Stomach (tissue), 8 donors: ENCODE measurements at regions not wholly inside any gene's neighbourhood (a gene's known extent, or its start where the extent isn't known, plus 50 kb on each side); places are given as distances from the start of the nearest gene placed in this dataset.
"Not testable (repeated sequence)": the region's sequence is repeated elsewhere in the genome, so short reads cannot be mapped to it uniquely, and the experiment has no call there.

Experiments
- DNase-seq, 2 donors: peaks; one replicate each; pipeline versions ENCODE4 v3.0.0 to v3.0.0-alpha.2; 2013 to 2019
- H3K27ac ChIP-seq, 5 donors: fragments of 200-600 bp in 4 of 5; sonication (generic) in 4 of 5; one replicate each; pipeline ENCODE4 v1.5.1; 2013 to 2019; ENCODE audit warnings: mild to moderate bottlenecking in 1 of 5, moderate library complexity in 1 of 5
- H3K27me3 ChIP-seq, 3 donors: fragments of 200-600 bp; sonication (generic); one replicate each; pipeline ENCODE4 v1.5.1; 2017 to 2019; ENCODE audit warnings: mixed run types in 1 of 3
- H3K36me3 ChIP-seq, 4 donors: fragments of 200-600 bp; sonication (generic); 1 replicate in 3 of 4; 2 replicates in 1 of 4; pipeline ENCODE4 v1.5.1; 2016 to 2019
- H3K4me1 ChIP-seq, 4 donors: fragments of 200-600 bp; sonication (generic); one replicate each; pipeline ENCODE4 v1.5.1; 2016 to 2019
- H3K4me3 ChIP-seq, 4 donors: fragments of 200-600 bp; sonication (generic) in 3 of 4; one replicate each; pipeline ENCODE4 v1.5.1; 2016 to 2019; ENCODE audit warnings: mild to moderate bottlenecking in 1 of 4
- H3K9me3 ChIP-seq, 4 donors: fragments of 200-600 bp; sonication (generic); one replicate each; pipeline ENCODE4 v1.5.1; 2016 to 2019
- CTCF ChIP-seq, 7 experiments: fragments of 450-650 bp in 4 of 7; fragments of 200-600 bp in 3 of 7; sonication (generic) in 3 of 7; IDR thresholded peaks; one replicate each; pipeline ENCODE4 v1.5.1; 2016 to 2019; ENCODE audit warnings: antibody characterized with exemption in 7 of 7, control low read depth in 2 of 7, mild to moderate bottlenecking in 1 of 7
- WGBS, 5 donors: extraction: QIAGEN DNeasy Blood & Tissue Kit in 3 of 5; methylation state at CpG; one replicate each; pipeline versions ENCODE4 v1.1.5 to v1.1.7; 2013 to 2018; 5-methylcytosine and 5-hydroxymethylcytosine counted together
- intact Hi-C: fragments of 100-400 bp; cut with DNase I; formaldehyde crosslinking; loops from one replicate; pipeline ENCODE4 v1.15.1; 2023; ENCODE audit warnings: low total_unique reads
- donor health status: healthy with polysubstance abuse.
- donor health status: Bipolar disorder and iron deficiency.
- donor health status: healthy.

- H3K4me1 ChIP-seq, intact Hi-C loops, H3K27ac ChIP-seq, H3K4me3 ChIP-seq, H3K27me3 ChIP-seq, H3K9me3 ChIP-seq: not testable (repeated sequence)
- peak; percentile 44 to 49 for DNase-seq
- 89 to 96% (median 94%) methylated on average over 9 to 10 of the region's 11 CpGs for WGBS, 5 donors
- peaks cover 7 to 47% (median 30%) of the 10 kb centered on the region in 4 donors for H3K36me3 ChIP-seq
- TF ChIP-seq CTCF (IDR thresholded peaks at IDR 0.05) = peak in 1 of 7 experiments; percentile 17
Observed at GRCh38 chr5:34188001-34188822, 145.2 kb upstream of the C1QTNF3 start.

- H3K27ac ChIP-seq, DNase-seq, H3K9me3 ChIP-seq, H3K4me3 ChIP-seq, H3K4me1 ChIP-seq, H3K27me3 ChIP-seq, intact Hi-C loops: not testable (repeated sequence)
- H3K36me3 ChIP-seq = peaks cover 7 to 54% (median 33%) of the 10 kb centered on the region in 4 donors
- WGBS, 5 donors = 95 to 97% (median 96%) methylated on average over 18 to 21 of the region's 21 CpGs
Observed at GRCh38 chr5:34189246-34189645, 146.2 kb upstream of the C1QTNF3 start.

- H3K9me3 ChIP-seq, H3K27ac ChIP-seq, H3K27me3 ChIP-seq, H3K4me3 ChIP-seq, H3K4me1 ChIP-seq, intact Hi-C loops: not testable (repeated sequence)
- WGBS, 5 donors = 97 to 98% (median 97%) methylated on average over 16 of the region's 16 CpGs
- H3K36me3 ChIP-seq = peaks cover 7 to 54% (median 33%) of the 10 kb centered on the region in 4 donors
- peak; percentile 17 to 32 for DNase-seq
Observed at GRCh38 chr5:34189752-34190411, 146.9 kb upstream of the C1QTNF3 start.

- H3K27ac ChIP-seq, H3K4me1 ChIP-seq, H3K4me3 ChIP-seq, H3K27me3 ChIP-seq, H3K9me3 ChIP-seq, intact Hi-C loops: not testable (repeated sequence)
- WGBS, 5 donors = 96 to 98% (median 97%) methylated on average over 14 to 16 of the region's 16 CpGs
- H3K36me3 ChIP-seq = peaks cover 7 to 49% (median 33%) of the 10 kb centered on the region in 4 donors
- peak; percentile 19 to 34 for DNase-seq
Observed at GRCh38 chr5:34190466-34190865, 147.5 kb upstream of the C1QTNF3 start.

- H3K9me3 ChIP-seq, H3K4me3 ChIP-seq, intact Hi-C loops, H3K27me3 ChIP-seq, H3K4me1 ChIP-seq, H3K27ac ChIP-seq: not testable (repeated sequence)
- 93 to 96% (median 95%) methylated on average over 17 of the region's 17 CpGs for WGBS, 5 donors
- H3K36me3 ChIP-seq = peaks cover 7 to 52% (median 35%) of the 10 kb centered on the region in 4 donors
- DNase-seq = peak; percentile 11 to 42
Observed at GRCh38 chr5:34191279-34191744, 148.3 kb upstream of the C1QTNF3 start.

GRCh38 chr5:34192064-34192922, 149.3 kb upstream of the C1QTNF3 start:
- H3K36me3 ChIP-seq = peaks cover 7 to 52% (median 38%) of the 10 kb centered on the region in 4 donors
- H3K4me3 ChIP-seq, H3K4me1 ChIP-seq, H3K27ac ChIP-seq, H3K9me3 ChIP-seq, H3K27me3 ChIP-seq, intact Hi-C loops: not testable (repeated sequence)
- WGBS, 5 donors = 90 to 93% (median 92%) methylated on average over 26 of the region's 26 CpGs
- DNase-seq = peak; percentile 41 to 66

GRCh38 chr5:34192923-34193262, 149.9 kb upstream of the C1QTNF3 start:
- H3K4me3 ChIP-seq, intact Hi-C loops, H3K4me1 ChIP-seq, DNase-seq, H3K27ac ChIP-seq, H3K27me3 ChIP-seq, H3K9me3 ChIP-seq: not testable (repeated sequence)
- 90 to 95% (median 93%) methylated on average over 10 to 13 of the region's 13 CpGs for WGBS, 5 donors
- peaks cover 7 to 50% (median 38%) of the 10 kb centered on the region in 4 donors for H3K36me3 ChIP-seq

GRCh38 chr5:34193297-34193696, 150.3 kb upstream of the C1QTNF3 start:
- intact Hi-C loops, H3K4me3 ChIP-seq, DNase-seq, H3K4me1 ChIP-seq, H3K27me3 ChIP-seq, H3K27ac ChIP-seq, H3K9me3 ChIP-seq: not testable (repeated sequence)
- WGBS, 5 donors = 94 to 97% (median 95%) methylated on average over 7 of the region's 7 CpGs
- H3K36me3 ChIP-seq = peaks cover 7 to 46% (median 37%) of the 10 kb centered on the region in 4 donors

GRCh38 chr5:34193804-34194203, 150.8 kb upstream of the C1QTNF3 start:
- H3K4me3 ChIP-seq, H3K4me1 ChIP-seq, H3K9me3 ChIP-seq, intact Hi-C loops, H3K27me3 ChIP-seq, H3K27ac ChIP-seq: not testable (repeated sequence)
- DNase-seq = peak in 1 of 2 donors; percentile 16
- H3K36me3 ChIP-seq = peaks cover 7 to 46% (median 37%) of the 10 kb centered on the region in 4 donors
- WGBS, 5 donors = 52 to 70% (median 57%) methylated on average over 2 to 3 of the region's 3 CpGs

- 96 to 99% (median 97%) methylated on average over 6 to 7 of the region's 7 CpGs for WGBS, 5 donors
Observed at GRCh38 chr5:34196091-34196490, 153.1 kb upstream of the C1QTNF3 start.

More at GRCh38 chr5:34196091-34196490, 153.1 kb upstream of the C1QTNF3 start:
- intact Hi-C loops, H3K4me3 ChIP-seq, H3K9me3 ChIP-seq, H3K4me1 ChIP-seq, H3K27me3 ChIP-seq, H3K27ac ChIP-seq, DNase-seq: not testable (repeated sequence)
- peaks cover 0 to 28% (median 23%) of the 10 kb centered on the region in 4 donors for H3K36me3 ChIP-seq
